HepG2 (cell line): ENCODE measurements at regions not wholly inside any gene's neighbourhood (a gene's known extent, or its start where the extent isn't known, plus 50 kb on each side); places are given as distances from the start of the nearest gene placed in this dataset.

Experiments
- ATAC-seq: fragments of 200-7000 bp; cut with Tn5 transposase; 3 replicates; pipeline ENCODE4 v1.9.1; 2020; ENCODE audit warnings: mild to moderate bottlenecking, moderate library complexity
- BruUV-seq: library from RNA; stranded (reverse); fragments of 400-500 nt; replicated peaks from 2 replicates; lab custom pipeline; 2021; lab: Mats Ljungman, UMichigan
- CTCF ChIA-PET: fragments of 300-600 bp; formaldehyde crosslinking; extraction: SDS; loops from one replicate; lab custom pipeline; 2021; ENCODE audit warnings: low total read pairs, inconsistent platforms, low intra/inter-chr PET ratio; lab: Yijun Ruan, JAX
- POLR2A ChIA-PET: fragments of 350-600 bp; sonication (Branson Sonifier 250); formaldehyde crosslinking; loops from one replicate; lab custom pipeline; 2020; ENCODE audit warnings: antibody characterized with exemption, inconsistent platforms; lab: Yijun Ruan, JAX
- DNase-seq: peaks from one replicate; pipeline ENCODE4 v3.0.0-alpha.2; 2015; ENCODE audit warnings: low spot score
- FAIRE-seq: peaks from 3 replicates; lab custom pipeline; 2011; peaks lifted over from hg19 to GRCh38; lab: Jason Lieb, UNC
- H2AFZ ChIP-seq: one replicate; pipeline ENCODE4 v1.6.1; 2011; ENCODE audit warnings: low read length, inconsistent platforms
- H3K27ac ChIP-seq: fragments of 300-600 bp; 3 replicates; pipeline ENCODE4 v1.8.0; 2011; ENCODE audit warnings: mixed run types, mild to moderate bottlenecking, mixed read lengths, low read length, inconsistent platforms; ENCODE audit not compliant: insufficient read depth; ENCODE audit errors: extremely low read length
- H3K27me3 ChIP-seq, 2 experiments: fragments of 200-600 bp in 1 of 2; 2 replicates in 1 of 2; 3 replicates in 1 of 2; pipeline versions ENCODE4 v1.6.0 to v1.8.0; 2011; ENCODE audit warnings: low read length in 2 of 2, mild to moderate bottlenecking in 2 of 2, moderate library complexity in 2 of 2, inconsistent platforms in 1 of 2; ENCODE audit not compliant: insufficient read depth in 2 of 2, control insufficient read depth in 1 of 2
- H3K36me3 ChIP-seq, 2 experiments: fragments of 200-600 bp in 1 of 2; replicated peaks in 1 of 2; 2 replicates in 1 of 2; 3 replicates in 1 of 2; pipeline versions ENCODE4 v1.5.1 to v1.8.0; 2011; ENCODE audit warnings: low read length in 2 of 2, inconsistent platforms in 1 of 2; ENCODE audit not compliant: insufficient read depth in 2 of 2, control insufficient read depth in 1 of 2
- H3K4me1 ChIP-seq: 2 replicates; pipeline ENCODE4 v1.5.1; 2012; ENCODE audit warnings: low read length, inconsistent platforms; ENCODE audit not compliant: insufficient read depth
- H3K4me2 ChIP-seq: 2 replicates; pipeline ENCODE4 v1.6.0; 2011; ENCODE audit warnings: low read depth, low read length, inconsistent platforms
- H3K4me3 ChIP-seq, 3 experiments: fragments of 200-600 bp in 1 of 3; sonication (generic), shearing (Covaris generic) in 1 of 3; replicated peaks in 1 of 3; 2 replicates each; pipeline ENCODE4 v1.5.1; 2011 to 2016; ENCODE audit warnings: low read length in 3 of 3, inconsistent platforms in 2 of 3, low read depth in 2 of 3, mild to moderate bottlenecking in 2 of 3, control low read depth in 1 of 3, mixed read lengths in 1 of 3; ENCODE audit not compliant: insufficient read depth in 1 of 3
- H3K79me2 ChIP-seq: one replicate; pipeline ENCODE4 v1.6.1; 2011; ENCODE audit warnings: low read length, inconsistent platforms; ENCODE audit not compliant: insufficient read depth
- H3K9ac ChIP-seq: 2 replicates; pipeline ENCODE4 v1.6.0; 2011; ENCODE audit warnings: mild to moderate bottlenecking, low read depth, low read length, inconsistent platforms; ENCODE audit not compliant: insufficient read depth
- H3K9me3 ChIP-seq: 2 replicates; pipeline ENCODE4 v1.5.1; 2012; ENCODE audit warnings: mild to moderate bottlenecking, low read length
- H4K20me1 ChIP-seq: 2 replicates; pipeline ENCODE4 v1.6.0; 2011; ENCODE audit warnings: inconsistent platforms, mild to moderate bottlenecking, low read length, moderate library complexity; ENCODE audit not compliant: insufficient read depth
- ARNT2 ChIP-seq: sonication (generic); formaldehyde crosslinking; IDR thresholded peaks from 2 replicates; pipeline ENCODE4 v1.8.0; 2022; ENCODE audit warnings: mild to moderate bottlenecking, low read depth, missing genetic modification reagents, moderate library complexity
- HHEX ChIP-seq: IDR thresholded peaks from 2 replicates; pipeline ENCODE4 v1.6.1; 2016; ENCODE audit warnings: control low read depth
- MAF1 ChIP-seq: sonication (generic); formaldehyde crosslinking; IDR thresholded peaks from 2 replicates; pipeline ENCODE4 v1.5.0; 2020; ENCODE audit warnings: missing genetic modification reagents, borderline replicate concordance
- MAX ChIP-seq: IDR thresholded peaks from 2 replicates; pipeline ENCODE4 v1.6.1; 2012; ENCODE audit warnings: inconsistent platforms
- NAIF1 ChIP-seq: sonication (generic); formaldehyde crosslinking; IDR thresholded peaks from 2 replicates; pipeline ENCODE4 v1.5.0; 2020; ENCODE audit warnings: mild to moderate bottlenecking, missing genetic modification reagents, borderline replicate concordance
- PAWR ChIP-seq: sonication (generic); formaldehyde crosslinking; IDR thresholded peaks from 2 replicates; pipeline ENCODE4 v1.4.0; 2020; ENCODE audit warnings: missing genetic modification reagents, mild to moderate bottlenecking, borderline replicate concordance
- PHF5A ChIP-seq: IDR thresholded peaks from one replicate; pipeline ENCODE4 v1.6.1; 2018; ENCODE audit warnings: low read depth, missing genetic modification reagents; ENCODE audit not compliant: unreplicated experiment
- RBFOX2 ChIP-seq: fragments of 200-400 bp; formaldehyde crosslinking; IDR thresholded peaks from 2 replicates; pipeline ENCODE4 v1.6.1; 2017; ENCODE audit warnings: low read depth, mild to moderate bottlenecking, low read length
- SCMH1 ChIP-seq: sonication (generic); formaldehyde crosslinking; IDR thresholded peaks from 2 replicates; pipeline ENCODE4 v1.9.0; 2021; ENCODE audit warnings: missing genetic modification reagents, mild to moderate bottlenecking, borderline replicate concordance
- TARDBP ChIP-seq: sonication (generic); formaldehyde crosslinking; IDR thresholded peaks from 2 replicates; pipeline ENCODE4 v1.8.0; 2022; ENCODE audit warnings: mild to moderate bottlenecking, missing genetic modification reagents
- TRIM24 ChIP-seq: sonication (generic); formaldehyde crosslinking; IDR thresholded peaks from 2 replicates; pipeline ENCODE4 v1.8.0; 2022; ENCODE audit warnings: mild to moderate bottlenecking, missing genetic modification reagents
- ZNF251 ChIP-seq: sonication (generic); formaldehyde crosslinking; IDR thresholded peaks from 2 replicates; pipeline ENCODE4 v1.9.0; 2021; ENCODE audit warnings: mild to moderate bottlenecking, missing genetic modification reagents
- ZNF33A ChIP-seq: sonication (generic); formaldehyde crosslinking; IDR thresholded peaks from 2 replicates; pipeline ENCODE4 v1.5.1; 2020; ENCODE audit warnings: missing genetic modification reagents, mild to moderate bottlenecking, moderate library complexity, borderline replicate concordance
- ZNF496 ChIP-seq: sonication (generic); formaldehyde crosslinking; IDR thresholded peaks from 2 replicates; pipeline ENCODE4 v1.8.1; 2023; ENCODE audit warnings: mild to moderate bottlenecking, moderate library complexity, missing genetic modification reagents; ENCODE audit not compliant: insufficient replicate concordance
- ZSCAN20 ChIP-seq: sonication (generic); formaldehyde crosslinking; IDR thresholded peaks from 2 replicates; pipeline ENCODE4 v1.4.0; 2020; ENCODE audit warnings: missing genetic modification reagents, mild to moderate bottlenecking, borderline replicate concordance
- WGBS: methylation state at CpG from one replicate; pipeline ENCODE4 v1.1.6; 2017; ENCODE audit warnings: low lambda C conversion rate; 5-methylcytosine and 5-hydroxymethylcytosine counted together
- in situ Hi-C: cut with HindIII; loops from 2 replicates; pipeline ENCODE4 v1.10.0; 2017; ENCODE audit warnings: low pct_unique_long_range_greater_than_20kb; ENCODE audit not compliant: extremely low pct_ligation_motif_present
- intact Hi-C: fragments of 100-400 bp; cut with micrococcal nuclease; formaldehyde crosslinking; loops from one replicate; pipeline ENCODE4 v1.10.0; 2022; ENCODE audit not compliant: unreplicated experiment
- TF ChIP-seq, protein P1 (sequence below): IDR thresholded peaks from 2 replicates; pipeline ENCODE4 v1.6.1; 2018; ENCODE audit warnings: missing genetic modification reagents, mild to moderate bottlenecking, missing compliant biosample characterization
- TF ChIP-seq, protein P2 (sequence below): sonication (generic); formaldehyde crosslinking; IDR thresholded peaks from 2 replicates; pipeline ENCODE4 v1.5.0; 2020; ENCODE audit warnings: missing genetic modification reagents
- TF ChIP-seq, protein P3 (sequence below), 2 experiments: sonication (generic) in 1 of 2; formaldehyde crosslinking in 1 of 2; IDR thresholded peaks; 2 replicates each; pipeline versions ENCODE4 v1.6.1 to v1.9.0; 2014 to 2022; ENCODE audit warnings: antibody characterized with exemption in 1 of 2, borderline replicate concordance in 1 of 2, inconsistent platforms in 1 of 2, low read depth in 1 of 2, missing genetic modification reagents in 1 of 2

DNA sequence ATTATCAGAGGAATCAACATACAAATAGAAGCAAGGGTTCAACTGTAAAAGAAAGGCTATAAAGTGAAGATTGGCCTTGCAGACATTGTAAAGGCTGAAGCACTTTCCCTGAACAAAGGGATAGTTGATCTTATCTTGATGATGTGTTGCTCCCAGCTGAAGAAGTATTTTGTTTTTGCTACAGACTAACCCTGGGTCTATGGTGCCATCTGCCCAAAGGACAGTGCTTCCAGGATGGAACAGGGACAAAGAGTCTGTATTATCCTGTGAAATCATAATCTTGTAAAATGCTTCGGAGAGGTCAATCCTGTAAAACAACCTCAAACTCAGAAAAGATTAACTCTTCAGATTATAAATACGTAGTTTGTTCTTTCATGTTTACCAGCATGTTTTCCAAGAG, 251.7 kb upstream of the ANKRD50 start:
- no peak overlapping the region for H3K4me3 ChIP-seq
- no peak overlapping the region for H3K9ac ChIP-seq
- no peak overlapping the region for H3K4me2 ChIP-seq
- H2AFZ ChIP-seq = no peak overlapping the region
- H3K36me3 ChIP-seq = no peaks in the 10 kb centered on the region
- 5% methylated on average over 2 of the region's 2 CpGs for WGBS
- no peak for ATAC-seq
- peaks cover 28% of the 10 kb centered on the region for H3K9me3 ChIP-seq
- intact Hi-C loops (no loop called here), in situ Hi-C loops (no loop called here)
- DNase-seq = no peak
- H3K27me3 ChIP-seq = no peaks in the 10 kb centered on the region
- POLR2A ChIA-PET = no interaction called here
- no peak for FAIRE-seq
- H4K20me1 ChIP-seq = no peaks in the 10 kb centered on the region
- no peaks in the 10 kb centered on the region for H3K79me2 ChIP-seq
- BruUV-seq = no TSS peak
- H3K27ac ChIP-seq = no peak overlapping the region
- CTCF ChIA-PET = no interaction called here
- no peaks in the 10 kb centered on the region for H3K4me1 ChIP-seq
- TF ChIP-seq PAWR = no peak
- no peak for TF ChIP-seq NAIF1 (CRISPR knock-in tag)
- TF ChIP-seq, protein P1, sequence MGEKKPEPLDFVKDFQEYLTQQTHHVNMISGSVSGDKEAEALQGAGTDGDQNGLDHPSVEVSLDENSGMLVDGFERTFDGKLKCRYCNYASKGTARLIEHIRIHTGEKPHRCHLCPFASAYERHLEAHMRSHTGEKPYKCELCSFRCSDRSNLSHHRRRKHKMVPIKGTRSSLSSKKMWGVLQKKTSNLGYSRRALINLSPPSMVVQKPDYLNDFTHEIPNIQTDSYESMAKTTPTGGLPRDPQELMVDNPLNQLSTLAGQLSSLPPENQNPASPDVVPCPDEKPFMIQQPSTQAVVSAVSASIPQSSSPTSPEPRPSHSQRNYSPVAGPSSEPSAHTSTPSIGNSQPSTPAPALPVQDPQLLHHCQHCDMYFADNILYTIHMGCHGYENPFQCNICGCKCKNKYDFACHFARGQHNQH (CRISPR knock-in tag) = no peak
- no peak for TF ChIP-seq PHF5A (CRISPR knock-in tag)
- no peak for TF ChIP-seq ZNF496 (CRISPR knock-in tag)
- TF ChIP-seq, protein P2, sequence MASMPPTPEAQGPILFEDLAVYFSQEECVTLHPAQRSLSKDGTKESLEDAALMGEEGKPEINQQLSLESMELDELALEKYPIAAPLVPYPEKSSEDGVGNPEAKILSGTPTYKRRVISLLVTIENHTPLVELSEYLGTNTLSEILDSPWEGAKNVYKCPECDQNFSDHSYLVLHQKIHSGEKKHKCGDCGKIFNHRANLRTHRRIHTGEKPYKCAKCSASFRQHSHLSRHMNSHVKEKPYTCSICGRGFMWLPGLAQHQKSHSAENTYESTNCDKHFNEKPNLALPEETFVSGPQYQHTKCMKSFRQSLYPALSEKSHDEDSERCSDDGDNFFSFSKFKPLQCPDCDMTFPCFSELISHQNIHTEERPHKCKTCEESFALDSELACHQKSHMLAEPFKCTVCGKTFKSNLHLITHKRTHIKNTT (CRISPR knock-in tag) = no peak
- no peak for TF ChIP-seq ZNF33A (CRISPR knock-in tag)
- no peak for TF ChIP-seq ZNF251
- TF ChIP-seq TARDBP (CRISPR knock-in tag) = no peak
- TF ChIP-seq SCMH1 = no peak
- TF ChIP-seq MAF1 (CRISPR knock-in tag) = no peak
- TF ChIP-seq TRIM24 (CRISPR knock-in tag) = no peak
- TF ChIP-seq, protein P3, sequence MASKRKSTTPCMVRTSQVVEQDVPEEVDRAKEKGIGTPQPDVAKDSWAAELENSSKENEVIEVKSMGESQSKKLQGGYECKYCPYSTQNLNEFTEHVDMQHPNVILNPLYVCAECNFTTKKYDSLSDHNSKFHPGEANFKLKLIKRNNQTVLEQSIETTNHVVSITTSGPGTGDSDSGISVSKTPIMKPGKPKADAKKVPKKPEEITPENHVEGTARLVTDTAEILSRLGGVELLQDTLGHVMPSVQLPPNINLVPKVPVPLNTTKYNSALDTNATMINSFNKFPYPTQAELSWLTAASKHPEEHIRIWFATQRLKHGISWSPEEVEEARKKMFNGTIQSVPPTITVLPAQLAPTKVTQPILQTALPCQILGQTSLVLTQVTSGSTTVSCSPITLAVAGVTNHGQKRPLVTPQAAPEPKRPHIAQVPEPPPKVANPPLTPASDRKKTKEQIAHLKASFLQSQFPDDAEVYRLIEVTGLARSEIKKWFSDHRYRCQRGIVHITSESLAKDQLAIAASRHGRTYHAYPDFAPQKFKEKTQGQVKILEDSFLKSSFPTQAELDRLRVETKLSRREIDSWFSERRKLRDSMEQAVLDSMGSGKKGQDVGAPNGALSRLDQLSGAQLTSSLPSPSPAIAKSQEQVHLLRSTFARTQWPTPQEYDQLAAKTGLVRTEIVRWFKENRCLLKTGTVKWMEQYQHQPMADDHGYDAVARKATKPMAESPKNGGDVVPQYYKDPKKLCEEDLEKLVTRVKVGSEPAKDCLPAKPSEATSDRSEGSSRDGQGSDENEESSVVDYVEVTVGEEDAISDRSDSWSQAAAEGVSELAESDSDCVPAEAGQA (IDR thresholded peaks at IDR 0.05; ENCODE audit: low read depth) = no peak
- TF ChIP-seq, protein P3 (CRISPR knock-in tag; IDR thresholded peaks at IDR 0.05; ENCODE audit: borderline replicate concordance) = no peak
- TF ChIP-seq MAX = no peak
- no peak for TF ChIP-seq ZSCAN20 (CRISPR knock-in tag)
- no peak for TF ChIP-seq RBFOX2
- TF ChIP-seq ARNT2 = no peak
- no peak for TF ChIP-seq HHEX (CRISPR knock-in tag)
